Gastrocnemius medialis (tissue), 4 donors: ENCODE measurements at regions not wholly inside any gene's neighbourhood (a gene's known extent, or its start where the extent isn't known, plus 50 kb on each side); places are given as distances from the start of the nearest gene placed in this dataset.

ENCODE experiments used
- POLR2A ChIP-seq, 2 donors: fragments of 450-650 bp; IDR thresholded peaks; one replicate each; pipeline ENCODE4 v1.6.1; 2017; ENCODE audit warnings: antibody characterized with exemption in 2 of 2, mild to moderate bottlenecking in 2 of 2, moderate library complexity in 2 of 2
- TF ChIP-seq, protein P1 (sequence below), 5 experiments: fragments of 450-650 bp in 3 of 5; fragments of 200-600 bp in 2 of 5; sonication (generic) in 2 of 5; IDR thresholded peaks in 4 of 5; conservative IDR thresholded peaks in 1 of 5; 1 replicate in 4 of 5; 2 replicates in 1 of 5; pipeline ENCODE4 v1.5.1; 2016 to 2019; ENCODE audit warnings: antibody characterized with exemption in 5 of 5, mild to moderate bottlenecking in 3 of 5, moderate library complexity in 3 of 5

DNA sequence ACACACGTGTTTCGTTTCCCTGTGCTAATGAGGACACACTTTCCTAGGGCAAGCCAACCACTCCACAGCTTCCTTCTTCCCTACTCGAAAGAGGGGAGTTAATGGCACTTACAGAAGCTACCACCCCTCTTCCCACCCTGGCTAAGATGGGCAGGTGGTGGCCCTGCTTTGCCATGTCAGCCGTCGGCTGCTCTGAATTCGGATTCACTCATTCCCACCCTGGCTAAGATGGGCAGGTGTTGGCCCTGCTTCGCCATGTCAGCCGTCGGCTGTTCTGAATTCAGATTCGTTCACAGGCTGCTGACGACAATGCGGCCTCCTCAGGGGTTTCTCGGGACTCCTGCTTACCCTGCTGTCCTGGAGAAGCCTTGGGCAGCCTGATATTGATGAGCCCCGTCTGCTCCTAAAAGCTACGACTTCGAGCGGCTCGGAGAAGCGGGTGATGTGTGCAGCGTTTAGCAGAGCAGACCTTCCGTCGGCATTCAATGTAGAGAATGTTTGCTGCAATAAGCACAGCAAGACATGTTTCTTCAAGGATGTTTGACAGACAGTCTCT is 56.2 kb upstream of the PPP2R2D start:
- TF ChIP-seq, protein P1, sequence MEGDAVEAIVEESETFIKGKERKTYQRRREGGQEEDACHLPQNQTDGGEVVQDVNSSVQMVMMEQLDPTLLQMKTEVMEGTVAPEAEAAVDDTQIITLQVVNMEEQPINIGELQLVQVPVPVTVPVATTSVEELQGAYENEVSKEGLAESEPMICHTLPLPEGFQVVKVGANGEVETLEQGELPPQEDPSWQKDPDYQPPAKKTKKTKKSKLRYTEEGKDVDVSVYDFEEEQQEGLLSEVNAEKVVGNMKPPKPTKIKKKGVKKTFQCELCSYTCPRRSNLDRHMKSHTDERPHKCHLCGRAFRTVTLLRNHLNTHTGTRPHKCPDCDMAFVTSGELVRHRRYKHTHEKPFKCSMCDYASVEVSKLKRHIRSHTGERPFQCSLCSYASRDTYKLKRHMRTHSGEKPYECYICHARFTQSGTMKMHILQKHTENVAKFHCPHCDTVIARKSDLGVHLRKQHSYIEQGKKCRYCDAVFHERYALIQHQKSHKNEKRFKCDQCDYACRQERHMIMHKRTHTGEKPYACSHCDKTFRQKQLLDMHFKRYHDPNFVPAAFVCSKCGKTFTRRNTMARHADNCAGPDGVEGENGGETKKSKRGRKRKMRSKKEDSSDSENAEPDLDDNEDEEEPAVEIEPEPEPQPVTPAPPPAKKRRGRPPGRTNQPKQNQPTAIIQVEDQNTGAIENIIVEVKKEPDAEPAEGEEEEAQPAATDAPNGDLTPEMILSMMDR (IDR thresholded peaks at IDR 0.05 in 4 of 5, conservative IDR thresholded peaks at IDR 0.05 in 1 of 5): no peak
- no peak for TF ChIP-seq POLR2A (IDR thresholded peaks at IDR 0.05)
